Stimulated activated CD8-positive, alpha-beta memory T cell treated with anti-CD3 and anti-CD28 coated beads, Interleukin-7, amount 100 ng/mL, for 4 hours (primary cell): ENCODE measurements at regions not wholly inside any gene's neighbourhood (a gene's known extent, or its start where the extent isn't known, plus 50 kb on each side); places are given as distances from the start of the nearest gene placed in this dataset.
"Not testable (repeated sequence)": the region's sequence is repeated elsewhere in the genome, so short reads cannot be mapped to it uniquely, and the experiment has no call there.

Experiments
- DNase-seq, 2 donors: peaks; one replicate each; pipeline ENCODE4 v3.0.0-alpha.2; 2020; ENCODE audit warnings: low read depth in 2 of 2

GRCh38 chr16:66206363-66206762, 160.1 kb upstream of the CDH5 start:
- DNase-seq = no peak

DNA sequence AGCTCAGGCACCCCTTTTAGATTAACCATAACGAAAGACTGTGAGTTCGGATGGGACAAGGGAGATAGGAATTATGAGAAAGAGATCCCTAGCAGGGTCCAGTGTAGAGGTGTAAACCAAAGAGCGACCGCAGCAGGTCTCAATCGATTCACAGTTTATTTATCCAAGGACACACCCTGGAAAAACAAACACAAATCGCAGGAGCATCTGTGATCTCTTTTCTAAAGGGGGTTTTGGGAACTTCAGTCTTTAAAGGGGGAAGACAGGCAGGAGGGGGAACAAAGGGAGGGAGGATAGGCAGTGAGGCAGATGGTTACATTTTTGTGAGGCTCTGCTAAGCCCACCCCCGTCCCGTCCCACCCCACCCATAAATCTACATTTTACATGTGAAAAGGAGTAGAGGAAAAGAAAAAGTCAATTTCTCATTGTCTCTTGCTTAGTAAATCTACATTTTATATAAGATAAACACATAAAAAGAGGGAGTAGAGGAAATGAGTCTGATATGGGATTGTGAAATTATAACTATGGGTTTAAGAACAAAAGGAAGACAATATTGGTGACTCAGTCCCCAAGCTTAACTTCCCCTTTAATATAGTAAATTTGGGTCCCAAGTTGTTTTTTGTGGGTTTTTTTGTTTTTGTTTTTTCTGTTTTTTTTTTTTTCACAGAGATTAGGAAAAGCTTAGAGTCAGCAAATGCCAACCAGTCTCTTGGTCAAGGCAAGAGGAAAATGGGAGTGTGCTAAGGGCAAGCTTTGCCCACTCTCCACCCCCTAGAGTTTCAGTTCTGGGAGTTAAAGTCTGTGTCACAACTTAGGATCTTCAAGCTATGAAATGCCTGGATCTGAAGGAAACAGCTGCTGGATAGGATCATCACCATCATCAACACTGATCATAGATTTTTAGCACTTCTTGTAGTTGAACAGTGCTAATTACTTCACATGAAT, 160.9 kb upstream of the CDH5 start:
- DNase-seq = no peak

GRCh38 chr16:66204756-66205155, 161.7 kb upstream of the CDH5 start:
- no peak for DNase-seq

DNA sequence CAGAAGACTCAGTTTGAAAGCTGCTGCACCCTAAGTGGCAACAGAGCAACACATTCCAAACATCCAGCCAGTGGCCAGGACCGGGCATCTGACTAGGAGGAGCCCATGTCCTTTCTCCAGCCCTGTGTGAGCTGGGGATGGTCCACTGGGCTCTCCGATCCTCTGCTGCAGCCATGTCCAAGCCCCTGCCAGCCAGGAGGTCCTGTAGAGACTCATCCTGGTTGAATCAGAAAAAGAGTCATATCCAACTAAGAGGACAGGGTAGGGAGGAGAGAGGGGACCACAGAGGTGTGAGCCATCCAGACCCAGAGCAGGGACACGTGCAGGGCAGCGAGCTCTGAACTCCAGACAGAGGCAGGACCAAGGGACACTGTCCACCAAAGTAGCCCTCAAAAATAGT, 163.0 kb upstream of the CDH5 start:
- DNase-seq = no peak

GRCh38 chr16:66199189-66199588, 167.3 kb upstream of the CDH5 start:
- DNase-seq = no peak

- DNase-seq = no peak
Observed at GRCh38 chr16:66198641-66199040, 167.8 kb upstream of the CDH5 start.

DNA sequence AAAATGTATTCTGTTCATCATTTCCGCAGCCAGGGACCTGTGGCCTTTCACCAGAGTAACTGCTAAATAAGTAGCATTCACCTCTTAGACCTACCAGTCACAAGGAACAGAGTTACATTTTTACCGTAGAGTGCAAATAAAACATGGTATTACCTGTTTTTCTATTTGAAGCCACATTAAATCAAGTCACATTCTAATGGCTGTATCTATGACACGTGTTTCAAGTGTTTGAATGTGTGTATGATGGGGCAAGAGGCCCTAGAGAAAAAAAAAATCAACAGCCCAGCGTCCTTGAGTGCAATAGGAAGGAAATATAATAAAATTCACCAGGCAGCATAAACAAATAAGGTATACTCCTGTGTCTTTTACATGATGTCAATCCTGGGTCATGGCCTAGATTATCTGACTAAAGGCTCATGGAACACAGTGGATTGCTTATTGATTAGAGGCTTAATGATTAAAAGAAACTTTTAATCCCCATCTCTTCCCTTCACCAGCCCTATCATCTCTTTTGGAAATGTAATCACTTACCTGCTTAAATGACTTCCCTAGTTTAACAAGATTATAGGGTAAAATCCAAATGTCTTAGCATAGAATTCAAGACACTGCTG, 168.7 kb upstream of the CDH5 start:
- DNase-seq = no peak

DNA sequence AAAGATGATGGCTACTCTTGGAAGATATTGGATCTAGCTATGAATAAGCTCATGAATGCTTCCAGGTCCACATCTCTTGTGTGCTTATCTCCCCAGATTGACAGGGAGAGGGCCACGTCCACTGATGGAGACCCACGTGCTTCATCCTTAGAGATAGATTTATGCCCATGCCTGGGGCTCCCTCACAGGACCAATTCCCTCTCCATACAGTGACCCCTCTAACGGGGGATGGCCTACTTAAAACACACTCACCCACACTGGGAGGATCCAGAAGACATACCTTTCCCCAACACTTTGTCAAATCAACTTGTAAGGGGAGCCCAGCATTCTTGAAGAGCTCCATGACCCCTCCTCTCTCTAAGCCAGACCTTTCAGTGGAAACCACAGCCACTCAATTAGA, 169.7 kb upstream of the CDH5 start:
- no peak for DNase-seq

DNA sequence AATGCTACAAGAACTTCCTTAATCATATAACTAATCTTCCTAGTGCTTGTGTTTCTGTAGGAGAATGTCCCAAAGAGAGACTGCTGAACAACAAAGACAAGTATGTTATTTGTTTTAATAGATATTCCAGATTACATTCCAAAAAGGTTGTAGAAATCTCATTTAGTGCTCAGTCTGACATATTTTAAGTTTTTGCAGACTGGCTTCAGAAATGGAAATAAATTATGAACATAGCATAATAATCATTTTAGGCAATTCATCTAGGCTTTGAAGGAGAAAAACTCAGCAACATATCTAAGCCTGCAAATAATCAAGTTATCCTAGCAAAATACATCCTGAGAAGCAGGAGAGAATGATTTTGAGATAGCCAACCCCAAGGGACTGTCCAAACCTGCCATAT, 171.6 kb upstream of the CDH5 start:
- no peak for DNase-seq

DNA sequence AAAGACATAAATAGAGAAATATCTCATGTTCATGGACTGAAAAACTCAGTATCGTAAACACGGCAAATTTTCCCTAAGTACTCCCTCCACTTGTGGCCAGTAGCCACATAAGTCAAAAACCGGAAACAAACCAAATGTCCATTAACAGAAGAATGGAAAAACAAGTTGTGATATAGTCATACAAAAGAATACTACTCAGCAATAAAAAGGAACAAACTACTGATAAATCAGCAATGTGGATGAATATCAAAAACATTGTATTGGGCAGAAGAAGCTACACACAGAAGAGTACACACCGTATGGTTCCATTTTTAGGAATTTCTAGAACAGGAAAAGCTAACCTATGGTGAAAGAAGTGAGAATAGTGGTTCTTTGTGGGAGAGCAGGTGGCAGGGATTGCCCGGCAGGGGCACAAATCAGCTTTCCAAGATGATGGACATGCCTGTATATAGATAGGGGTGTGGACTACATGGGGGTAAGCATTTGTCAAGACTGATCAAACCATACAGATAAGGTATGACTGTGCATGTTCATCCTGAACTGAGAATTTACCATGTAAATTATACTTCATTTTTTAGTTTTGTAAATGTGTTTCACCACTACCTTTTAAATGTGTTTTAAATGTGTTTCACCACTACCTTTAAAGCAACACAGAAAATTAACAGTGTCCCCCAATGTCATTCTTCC, 172.8 kb upstream of the CDH5 start:
- no peak for DNase-seq

DNA sequence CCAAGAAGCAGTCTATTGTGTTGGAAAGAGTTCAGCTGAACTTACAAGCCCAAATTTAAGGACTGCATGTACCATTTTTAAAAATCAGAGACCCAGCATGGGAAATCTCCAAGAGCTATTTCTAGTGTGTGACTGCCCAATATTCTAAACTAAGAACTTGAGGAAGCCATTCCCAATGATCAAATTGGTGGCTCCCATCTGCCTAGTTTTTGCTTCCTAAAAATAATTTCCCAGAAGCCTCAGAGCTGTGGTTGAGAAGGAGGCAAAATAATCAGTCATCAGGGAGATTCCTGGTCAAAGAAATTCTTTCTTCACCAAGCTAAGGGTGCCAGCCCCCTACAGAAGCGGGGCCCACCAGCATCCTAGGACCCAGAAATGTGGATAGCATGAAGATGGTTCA, 176.1 kb upstream of the CDH5 start:
- no peak for DNase-seq

DNA sequence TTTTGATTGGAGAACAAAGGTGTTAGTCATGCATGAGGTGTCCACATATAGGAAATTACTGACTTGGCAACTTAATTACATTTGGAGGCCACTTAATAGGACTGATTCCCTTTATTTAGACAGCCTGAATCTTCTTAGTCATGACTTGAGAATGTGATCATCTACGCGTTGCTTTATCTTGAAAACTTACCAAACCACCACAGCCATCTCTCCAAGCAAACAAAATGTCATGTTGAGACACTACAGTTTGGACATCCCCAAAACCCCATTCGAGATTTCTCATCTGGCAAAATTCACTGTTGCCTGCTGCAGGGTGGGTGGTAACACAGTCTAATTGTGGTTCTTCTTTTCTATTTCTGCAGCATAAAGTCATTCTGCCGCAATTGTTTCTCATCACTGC, 176.5 kb upstream of the CDH5 start:
- DNase-seq = no peak

- no peak for DNase-seq
Observed at GRCh38 chr16:66188917-66189725, 177.4 kb upstream of the CDH5 start.

DNA sequence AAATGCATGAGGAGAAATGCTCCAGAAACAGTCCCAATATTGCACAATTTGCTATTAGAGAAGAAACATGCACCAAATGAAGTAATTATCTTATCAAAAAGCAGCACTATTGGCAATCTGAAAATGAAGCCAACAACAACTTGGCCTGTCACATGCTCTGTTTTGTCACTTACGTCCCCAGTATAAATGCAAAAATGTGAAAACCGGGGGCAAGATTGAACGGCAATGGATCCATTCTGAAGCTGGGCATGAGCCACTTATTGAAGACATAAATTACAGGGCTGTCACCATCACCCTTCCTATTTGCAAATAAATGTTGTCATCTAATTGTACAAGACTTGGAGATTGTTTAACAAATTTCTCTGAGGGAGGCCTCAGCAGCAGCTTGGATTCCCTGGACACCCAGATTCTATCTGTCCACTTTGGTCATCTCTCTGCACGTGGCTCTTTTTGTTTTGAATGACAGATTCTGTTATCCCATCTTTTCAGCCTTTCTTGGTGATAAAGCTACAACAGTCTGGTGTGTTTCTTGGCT, 180.2 kb upstream of the CDH5 start:
- no peak for DNase-seq

- no peak for DNase-seq
Observed at GRCh38 chr16:66182592-66182991, 183.9 kb upstream of the CDH5 start.

DNA sequence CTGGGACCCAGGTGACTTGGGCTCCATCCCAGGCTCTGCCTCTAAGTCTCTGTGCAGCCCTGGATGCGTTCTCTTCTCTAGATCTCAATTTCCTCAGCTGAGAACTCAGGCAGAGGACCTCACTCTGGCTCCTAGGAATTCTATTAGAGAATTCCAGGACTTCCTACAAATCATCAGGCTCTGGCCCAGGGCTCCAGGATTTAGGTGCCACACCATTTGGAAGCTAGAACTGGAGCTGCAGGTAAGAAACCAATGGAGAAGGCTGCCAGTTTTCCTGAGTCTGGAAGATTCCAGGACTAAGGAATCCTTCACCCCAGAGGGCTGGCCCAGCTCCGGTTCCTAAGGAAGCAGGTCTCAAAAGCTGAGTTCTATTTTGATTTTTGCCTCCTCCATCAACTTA, 189.8 kb upstream of the CDH5 start:
- no peak for DNase-seq

- no peak for DNase-seq
Observed at GRCh38 chr16:66176111-66176510, 190.4 kb upstream of the CDH5 start.

DNA sequence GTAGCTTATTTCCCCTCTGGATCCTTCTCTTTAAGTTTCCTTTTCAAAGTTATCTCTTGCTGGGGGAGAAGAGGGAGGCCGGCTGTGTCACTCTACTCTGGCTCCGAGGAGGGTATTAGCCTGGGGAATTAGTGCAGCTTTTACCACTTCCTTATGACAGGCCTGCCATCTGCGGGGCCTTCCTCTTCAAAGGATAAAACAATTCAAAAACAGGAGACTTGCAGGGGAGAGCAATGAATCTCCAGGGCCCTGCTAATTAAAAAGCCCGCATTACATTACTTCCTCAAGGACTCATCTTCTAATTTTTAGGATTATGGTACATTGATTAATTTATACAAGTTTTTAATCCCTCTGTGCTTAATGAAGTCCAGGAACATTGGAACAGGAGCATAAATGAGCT, 190.9 kb upstream of the CDH5 start:
- DNase-seq = no peak

GRCh38 chr16:66175058-66175457, 191.4 kb upstream of the CDH5 start:
- no peak for DNase-seq

- DNase-seq = not testable (repeated sequence)
Observed at GRCh38 chr16:66173796-66174195, 192.7 kb upstream of the CDH5 start.

DNA sequence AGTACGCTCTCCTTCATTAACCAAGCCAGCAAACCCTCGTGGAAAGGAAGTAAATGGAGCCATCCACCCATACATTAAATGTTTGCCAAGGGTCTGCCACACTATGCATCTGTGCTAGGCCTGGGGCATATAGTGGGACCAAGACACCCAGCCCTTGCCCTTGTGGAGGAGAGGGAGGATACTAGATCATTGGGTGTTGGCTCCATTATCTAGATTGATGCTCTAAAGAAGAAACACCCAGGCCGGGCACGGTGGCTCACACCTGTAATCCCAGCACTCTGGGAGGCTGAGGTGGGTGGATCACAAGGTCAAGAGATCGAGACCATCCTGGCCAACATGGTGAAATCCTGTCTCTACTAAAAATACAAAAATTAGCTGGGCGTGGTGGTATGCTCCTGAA, 193.3 kb upstream of the CDH5 start:
- not testable (repeated sequence) for DNase-seq

DNA sequence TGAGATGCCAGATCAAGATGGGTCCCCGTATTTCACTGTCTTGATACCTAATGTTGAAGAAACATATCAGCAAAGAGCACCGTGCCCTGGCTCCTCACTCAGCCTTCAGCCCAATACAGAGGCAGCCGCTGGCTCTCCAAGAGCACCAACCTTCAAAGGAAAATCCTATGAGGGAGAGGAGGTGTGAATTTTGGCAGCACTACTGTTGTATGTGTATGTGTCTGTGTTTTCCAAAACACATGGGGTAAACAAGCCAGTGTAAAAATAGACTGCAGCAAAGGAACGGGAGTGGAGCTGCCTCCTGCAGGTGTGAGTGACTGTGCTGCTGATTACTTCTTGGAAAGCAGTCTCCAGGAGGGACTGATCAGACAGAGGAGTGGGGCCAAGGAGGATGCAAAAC, 194.0 kb upstream of the CDH5 start:
- no peak for DNase-seq
